HCT116 (cell line): ENCODE measurements at regions not wholly inside any gene's neighbourhood (a gene's known extent, or its start where the extent isn't known, plus 50 kb on each side); places are given as distances from the start of the nearest gene placed in this dataset.

ENCODE experiments used
- ATAC-seq: fragments of 200-7000 bp; cut with Tn5 transposase; 2 replicates; pipeline ENCODE4 v1.9.1; 2020; ENCODE audit warnings: mild to moderate bottlenecking, moderate library complexity
- BruUV-seq: library from RNA; stranded (reverse); fragments of 400-500 nt; replicated peaks from 2 replicates; lab custom pipeline; 2021; lab: Mats Ljungman, UMichigan
- CTCF ChIA-PET: fragments of 300-600 bp; sonication (Branson Sonifier 250); formaldehyde crosslinking; loops from one replicate; lab custom pipeline; 2021; ENCODE audit warnings: antibody characterized with exemption; lab: Charles Lee
- POLR2A ChIA-PET: fragments of 300-600, 350-600 bp; sonication (Branson Sonifier 250); formaldehyde crosslinking; loops from one replicate; lab custom pipeline; 2021; ENCODE audit warnings: antibody characterized with exemption; lab: Charles Lee
- RAD21 ChIA-PET, 2 experiments: fragments of 300-600 bp; sonication (Branson Sonifier 250); formaldehyde crosslinking; loops; one replicate each; lab custom pipeline; 2023; ENCODE audit warnings: low total read pairs in 2 of 2; ENCODE audit not compliant: uncharacterized antibody in 2 of 2, unreplicated experiment in 2 of 2, low non-redundant PET in 1 of 2; lab: Charles Lee
- DNase-seq: peaks from one replicate; pipeline ENCODE4 v3.0.0-alpha.2; 2010; ENCODE audit warnings: low read depth, low spot score
- H2AFZ ChIP-seq: fragments of 200-600 bp; shearing (Covaris generic), sonication (generic); 2 replicates; pipeline ENCODE4 v1.6.1; 2017; ENCODE audit warnings: low read depth, mixed run types, mixed read lengths, antibody characterized with exemption, low read length; ENCODE audit not compliant: poor library complexity, severe bottlenecking
- H3K27ac ChIP-seq: 2 replicates; pipeline ENCODE4 v1.5.1; 2012; ENCODE audit warnings: low read depth, low read length
- H3K27me3 ChIP-seq: fragments of 200-600 bp; sonication (generic); 2 replicates; pipeline ENCODE4 v1.6.1; 2016; ENCODE audit warnings: mixed run types, low read length, mixed read lengths; ENCODE audit not compliant: insufficient read depth
- H3K36me3 ChIP-seq, 2 experiments: fragments of 200-500 bp in 1 of 2; fragments of 200-600 bp in 1 of 2; sonication (Bioruptor generic) in 1 of 2; sonication (generic) in 1 of 2; 2 replicates each; pipeline versions ENCODE4 v1.5.1 to v1.6.1; 2014 to 2016; ENCODE audit warnings: low read length in 2 of 2, inconsistent platforms in 1 of 2, mixed read lengths in 1 of 2, mixed run types in 1 of 2; ENCODE audit not compliant: insufficient read depth in 2 of 2, control insufficient read depth in 1 of 2
- H3K4me1 ChIP-seq, 2 experiments: fragments of 200-600 bp in 1 of 2; sonication (generic) in 1 of 2; 2 replicates each; pipeline versions ENCODE4 v1.5.1 to v1.6.1; 2012 to 2017; ENCODE audit warnings: low read length in 2 of 2, inconsistent platforms in 1 of 2, mild to moderate bottlenecking in 1 of 2, mixed read lengths in 1 of 2, mixed run types in 1 of 2, moderate library complexity in 1 of 2; ENCODE audit not compliant: insufficient read depth in 2 of 2, control insufficient read depth in 1 of 2
- H3K4me2 ChIP-seq: fragments of 200-600 bp; sonication (generic); 2 replicates; pipeline ENCODE4 v1.6.1; 2017; ENCODE audit warnings: mixed run types, low read length, mixed read lengths
- H3K4me3 ChIP-seq, 2 experiments: fragments of 200-600 bp in 1 of 2; sonication (generic) in 1 of 2; replicated peaks in 1 of 2; 2 replicates each; pipeline ENCODE4 v1.5.1; 2011 to 2016; ENCODE audit warnings: low read length in 2 of 2, control low read depth in 1 of 2, low read depth in 1 of 2, mild to moderate bottlenecking in 1 of 2, mixed read lengths in 1 of 2, mixed run types in 1 of 2
- H3K79me2 ChIP-seq: fragments of 200-600 bp; sonication (generic); 2 replicates; pipeline ENCODE4 v1.6.1; 2017; ENCODE audit warnings: mild to moderate bottlenecking, mixed run types, low read length, moderate library complexity, mixed read lengths; ENCODE audit not compliant: insufficient read depth
- H3K9ac ChIP-seq: fragments of 200-600 bp; sonication (generic); 2 replicates; pipeline ENCODE4 v1.6.1; 2016; ENCODE audit warnings: low read length, mixed read lengths
- H3K9me2 ChIP-seq: fragments of 200-600 bp; sonication (generic), shearing (Covaris generic); 2 replicates; pipeline ENCODE4 v1.6.1; 2017; ENCODE audit warnings: mixed run types, mild to moderate bottlenecking, moderate library complexity; ENCODE audit not compliant: insufficient read depth
- H3K9me3 ChIP-seq, 2 experiments: fragments of 200-500 bp in 1 of 2; fragments of 200-600 bp in 1 of 2; sonication (Bioruptor generic) in 1 of 2; sonication (generic) in 1 of 2; 2 replicates each; pipeline ENCODE4 v1.6.1; 2014 to 2017; ENCODE audit warnings: low read length in 2 of 2, mixed read lengths in 2 of 2, inconsistent platforms in 1 of 2, low read depth in 1 of 2, mild to moderate bottlenecking in 1 of 2, mixed run types in 1 of 2, moderate library complexity in 1 of 2; ENCODE audit not compliant: control insufficient read depth in 1 of 2, insufficient read depth in 1 of 2
- H4K20me1 ChIP-seq: fragments of 200-600 bp; sonication (generic), shearing (Covaris generic); 2 replicates; pipeline ENCODE4 v1.6.1; 2017; ENCODE audit warnings: mixed run types, mild to moderate bottlenecking, moderate library complexity; ENCODE audit not compliant: insufficient read depth
- ATF3 ChIP-seq: IDR thresholded peaks from 2 replicates; pipeline ENCODE4 v1.6.1; 2012
- CBX3 ChIP-seq: IDR thresholded peaks from 2 replicates; pipeline ENCODE4 v1.6.1; 2012; ENCODE audit warnings: low read depth
- CTCF ChIP-seq, 3 experiments: fragments of 200-600 bp in 1 of 3; sonication (generic) in 1 of 3; IDR thresholded peaks in 2 of 3; conservative IDR thresholded peaks in 1 of 3; 2 replicates each; pipeline ENCODE4 v1.5.1; 2012 to 2017; ENCODE audit warnings: low read depth in 2 of 3, low read length in 2 of 3, antibody characterized with exemption in 1 of 3, borderline replicate concordance in 1 of 3, control low read depth in 1 of 3, mild to moderate bottlenecking in 1 of 3, mixed read lengths in 1 of 3, mixed run types in 1 of 3, moderate library complexity in 1 of 3; ENCODE audit not compliant: insufficient read depth in 1 of 3
- EGR1 ChIP-seq: IDR thresholded peaks from 2 replicates; pipeline ENCODE4 v1.6.1; 2012; ENCODE audit warnings: low read depth
- ELF1 ChIP-seq: IDR thresholded peaks from 2 replicates; pipeline ENCODE4 v1.6.1; 2012; ENCODE audit warnings: low read depth, borderline replicate concordance
- EZH2 ChIP-seq: fragments of 200-600 bp; sonication (generic); IDR thresholded peaks from 2 replicates; pipeline ENCODE4 v1.6.1; 2017; ENCODE audit warnings: antibody characterized with exemption, mixed run types
- EZH2phosphoT487 ChIP-seq: fragments of 200-600 bp; IDR thresholded peaks from 2 replicates; pipeline ENCODE4 v1.6.1; 2018; ENCODE audit warnings: antibody characterized with exemption, borderline replicate concordance
- FOSL1 ChIP-seq: IDR thresholded peaks from 2 replicates; pipeline ENCODE4 v1.6.1; 2012; ENCODE audit warnings: low read depth
- JUND ChIP-seq: IDR thresholded peaks from 2 replicates; pipeline ENCODE4 v1.6.1; 2012
- MAX ChIP-seq: IDR thresholded peaks from 2 replicates; pipeline ENCODE4 v1.6.1; 2012
- POLR2A ChIP-seq: IDR thresholded peaks from 2 replicates; pipeline ENCODE4 v1.7.0; 2011; ENCODE audit warnings: borderline replicate concordance; ENCODE audit not compliant: insufficient read depth, insufficient read length; ENCODE audit errors: extremely low read depth
- RAD21 ChIP-seq: IDR thresholded peaks from 2 replicates; pipeline ENCODE4 v1.6.1; 2012; ENCODE audit warnings: low read depth, mild to moderate bottlenecking
- SIN3A ChIP-seq: IDR thresholded peaks from 2 replicates; pipeline ENCODE4 v1.6.1; 2012; ENCODE audit warnings: low read depth
- SP1 ChIP-seq: IDR thresholded peaks from 2 replicates; pipeline ENCODE4 v1.6.1; 2012; ENCODE audit warnings: low read depth
- YY1 ChIP-seq: IDR thresholded peaks from 2 replicates; pipeline ENCODE4 v1.6.1; 2011; ENCODE audit warnings: low read length, low read depth, moderate library complexity, mild to moderate bottlenecking; ENCODE audit not compliant: insufficient replicate concordance; ENCODE audit errors: extremely low read depth
- ZFX ChIP-seq: fragments of 450-650 bp; IDR thresholded peaks from 2 replicates; pipeline ENCODE4 v1.6.1; 2017
- ZNF274 ChIP-seq: fragments of 200-500 bp; sonication (Bioruptor generic); IDR thresholded peaks from 2 replicates; pipeline ENCODE4 v1.6.1; 2014; ENCODE audit warnings: mild to moderate bottlenecking, low read depth, low read length, inconsistent platforms
- intact Hi-C: fragments of 100-400 bp; cut with micrococcal nuclease; formaldehyde crosslinking; loops from 2 replicates; pipeline ENCODE4 v1.10.0; 2022

GRCh38 chr16:77009453-77009852, 181.5 kb upstream of the MON1B start:
- H3K9me2 ChIP-seq = no peaks in the 10 kb centered on the region
- TF ChIP-seq EZH2 (no peak), MAX (no peak), EZH2phosphoT487 (no peak), FOSL1 (no peak), CTCF (IDR thresholded peaks at IDR 0.05 in 2 of 3, conservative IDR thresholded peaks at IDR 0.05 in 1 of 3; ENCODE audit: borderline replicate concordance in 1 of 3, insufficient read depth in 1 of 3, low read depth in 2 of 3, low read length in 2 of 3) (no peak), EGR1 (no peak), JUND (no peak), SP1 (no peak), POLR2A (no peak), ELF1 (no peak), CBX3 (no peak)
- TF ChIP-seq, all 23 proteins: peak for 0
- CTCF ChIA-PET = no interaction called here
- no peak overlapping the region for H3K27ac ChIP-seq
- no peak overlapping the region for H2AFZ ChIP-seq
- H3K9me3 ChIP-seq = no peaks in the 10 kb centered on the region
- no TSS peak for BruUV-seq
- intact Hi-C loops = no loop called here
- ATAC-seq (no peak), DNase-seq (no peak)
- no peak overlapping the region for H3K4me3 ChIP-seq
- POLR2A ChIA-PET = no interaction called here
- no peaks in the 10 kb centered on the region for H4K20me1 ChIP-seq
- no peaks in the 10 kb centered on the region for H3K79me2 ChIP-seq
- no peaks in the 10 kb centered on the region for H3K4me1 ChIP-seq
- no peaks in the 10 kb centered on the region for H3K36me3 ChIP-seq
- no peak overlapping the region for H3K9ac ChIP-seq
- H3K4me2 ChIP-seq = no peak overlapping the region
- RAD21 ChIA-PET = no interaction called here
- no peaks in the 10 kb centered on the region; the same call in 1 of the 2 replicates for H3K27me3 ChIP-seq

- no peaks in the 10 kb centered on the region for H3K79me2 ChIP-seq
- POLR2A ChIA-PET = no interaction called here
- ATAC-seq (no peak), DNase-seq (no peak)
- RAD21 ChIA-PET = no interaction called here
- CTCF ChIA-PET = no interaction called here
- H3K4me3 ChIP-seq = no peak overlapping the region
- BruUV-seq = no TSS peak
- H3K9me2 ChIP-seq = no peaks in the 10 kb centered on the region
- no peak overlapping the region for H3K4me2 ChIP-seq
- no peaks in the 10 kb centered on the region for H4K20me1 ChIP-seq
- no peak overlapping the region for H3K27ac ChIP-seq
- H3K27me3 ChIP-seq = no peaks in the 10 kb centered on the region
- no peak overlapping the region for H3K9ac ChIP-seq
- intact Hi-C loops = no loop called here
- no peaks in the 10 kb centered on the region for H3K4me1 ChIP-seq
- H3K36me3 ChIP-seq = no peaks in the 10 kb centered on the region
- H2AFZ ChIP-seq = no peak overlapping the region
- no peaks in the 10 kb centered on the region for H3K9me3 ChIP-seq
- TF ChIP-seq POLR2A (no peak), SIN3A (no peak), YY1 (no peak), ZNF274 (no peak), MAX (no peak), RAD21 (no peak), ATF3 (no peak), ZFX (no peak), EZH2 (no peak)
Measured at GRCh38 chr16:77014441-77014840, 176.5 kb upstream of the MON1B start.
